DMS79 treated with DMSO at 0.1 percent for 48 hours (cell line): ENCODE measurements at regions not wholly inside any gene's neighbourhood (a gene's known extent, or its start where the extent isn't known, plus 50 kb on each side); places are given as distances from the start of the nearest gene placed in this dataset.

Experiments used
- DNase-seq: peaks from one replicate; lab custom pipeline; 2025; lab: John Stamatoyannopoulos, UW

DNA sequence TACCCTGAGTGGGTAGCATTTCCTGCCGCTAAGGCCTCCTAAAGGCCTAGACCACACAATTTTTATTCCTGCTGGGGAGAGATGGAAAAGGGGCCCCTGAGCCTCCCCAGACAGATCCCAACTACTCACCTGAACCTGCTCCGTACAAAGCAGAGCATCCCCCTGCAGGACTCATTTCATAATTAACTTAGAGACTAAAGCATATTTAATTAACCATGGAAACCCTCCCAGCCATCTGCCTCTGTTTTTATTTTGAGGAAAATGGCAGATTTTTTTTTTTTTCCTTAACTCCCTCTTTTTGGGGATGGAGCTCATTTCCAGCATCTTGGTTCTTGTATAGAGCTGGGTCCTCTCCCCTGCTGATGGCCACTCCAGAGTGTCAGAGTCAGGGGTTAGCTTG, 96.5 kb upstream of the CRHR1 start:
- DNase-seq = no peak

DNA sequence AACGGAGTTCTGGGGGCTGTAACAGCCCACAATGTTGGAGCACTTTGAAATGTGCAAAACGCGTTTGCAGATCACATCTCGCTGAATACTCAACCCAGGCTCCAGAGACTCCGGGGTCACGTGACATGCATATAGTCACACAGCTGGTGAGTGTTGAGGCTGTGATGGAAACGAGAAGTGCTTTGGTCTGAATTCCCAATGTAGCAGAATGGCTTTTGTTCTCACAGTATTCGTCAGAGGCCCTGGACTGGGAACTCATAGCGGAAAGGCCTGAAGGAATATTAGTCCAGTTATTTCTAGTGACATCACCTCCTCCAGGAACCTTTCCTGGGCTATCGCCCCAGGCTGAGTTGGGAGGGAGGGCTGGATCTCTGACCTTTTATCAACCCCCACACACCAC, 95.8 kb upstream of the CRHR1 start:
- no peak for DNase-seq

DNA sequence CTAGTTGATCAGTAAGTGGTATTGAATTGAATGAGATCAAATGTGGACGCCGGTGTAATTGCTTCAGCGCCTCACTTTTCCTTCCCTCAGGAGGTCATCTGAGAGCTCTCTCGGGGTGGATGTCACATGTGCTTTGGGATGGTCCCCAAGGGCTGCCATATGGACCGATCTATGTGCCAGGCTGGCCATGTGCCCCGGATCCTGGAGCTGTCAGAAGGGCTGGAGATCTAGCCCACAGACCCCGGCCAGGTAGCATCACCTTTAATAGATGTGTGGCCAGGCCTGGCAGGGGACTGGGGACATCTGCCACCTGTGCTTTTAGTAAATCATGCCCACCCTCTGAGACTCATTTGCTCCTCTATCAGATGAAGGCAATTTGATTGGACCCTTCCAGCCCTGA, 95.3 kb upstream of the CRHR1 start:
- DNase-seq = no peak

DNA sequence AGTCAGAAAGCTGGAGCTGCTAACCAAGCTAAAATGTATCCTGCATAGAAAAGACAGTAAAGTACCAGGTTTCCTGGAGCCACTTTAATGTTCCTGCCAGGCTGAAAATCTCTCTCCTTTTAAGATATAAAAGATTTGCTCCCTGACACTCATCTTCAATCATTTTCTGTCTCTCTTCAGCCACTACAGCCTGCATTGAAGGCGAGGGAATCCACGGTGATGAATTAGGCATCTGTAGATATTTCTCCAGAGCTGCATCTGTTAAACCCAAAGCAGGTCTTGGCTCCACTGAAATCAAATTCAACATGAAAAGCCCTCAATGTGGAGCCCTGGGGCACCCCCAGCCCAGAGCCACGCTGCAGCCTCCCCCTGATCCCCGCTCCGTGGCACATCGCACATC, 94.7 kb upstream of the CRHR1 start:
- no peak for DNase-seq

DNA sequence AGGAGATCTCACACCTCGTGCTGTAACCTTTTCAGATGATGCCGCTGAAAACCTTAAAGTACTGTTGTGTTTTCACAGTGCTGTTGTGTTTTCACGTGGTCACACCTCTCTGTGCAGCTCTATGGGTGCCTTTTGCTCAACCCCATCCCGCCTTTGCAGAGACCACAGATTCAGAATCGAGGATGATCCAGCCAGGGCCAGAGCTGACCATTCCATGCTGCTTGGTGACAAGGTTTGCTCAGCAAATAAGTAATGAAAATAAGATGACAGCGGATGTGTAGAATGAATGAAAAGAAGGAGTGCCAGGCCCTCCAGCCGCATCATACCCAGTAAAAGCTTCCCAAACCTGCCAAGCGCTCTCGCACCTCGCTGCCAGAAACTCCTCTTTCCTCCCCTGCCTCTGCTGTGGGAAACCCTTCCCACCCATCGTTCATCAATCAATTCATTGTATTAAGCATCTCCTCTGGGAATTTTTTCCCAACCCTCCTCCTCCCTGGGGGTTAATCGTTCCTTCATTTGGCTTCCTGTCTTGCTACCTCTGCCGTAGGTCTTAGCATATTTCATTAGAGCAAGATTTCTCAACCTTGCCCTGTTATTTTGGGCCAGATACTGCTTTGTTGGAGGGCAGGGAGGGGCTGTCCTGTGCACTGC, 93.4 kb upstream of the CRHR1 start:
- no peak for DNase-seq

DNA sequence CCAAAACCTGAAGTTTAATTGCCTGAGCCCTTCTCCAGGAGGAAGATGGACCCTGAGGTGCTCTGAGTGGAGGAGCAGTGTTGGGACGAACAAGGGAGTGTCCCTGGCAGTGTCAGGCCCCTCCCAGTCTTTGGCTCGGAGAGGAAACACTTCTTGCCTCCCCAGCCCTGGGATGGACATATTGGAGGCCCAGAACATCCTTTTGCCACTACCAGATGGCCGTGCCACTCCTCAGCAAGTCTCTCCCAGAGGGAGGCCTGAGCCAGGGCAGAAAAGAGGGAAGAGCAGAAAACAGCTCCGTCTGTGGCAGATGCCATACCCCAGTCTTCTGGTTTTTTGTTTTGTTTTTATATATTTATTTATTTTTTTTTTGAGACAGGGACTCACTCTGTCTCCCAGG, 91.5 kb upstream of the CRHR1 start:
- DNase-seq = no peak

DNA sequence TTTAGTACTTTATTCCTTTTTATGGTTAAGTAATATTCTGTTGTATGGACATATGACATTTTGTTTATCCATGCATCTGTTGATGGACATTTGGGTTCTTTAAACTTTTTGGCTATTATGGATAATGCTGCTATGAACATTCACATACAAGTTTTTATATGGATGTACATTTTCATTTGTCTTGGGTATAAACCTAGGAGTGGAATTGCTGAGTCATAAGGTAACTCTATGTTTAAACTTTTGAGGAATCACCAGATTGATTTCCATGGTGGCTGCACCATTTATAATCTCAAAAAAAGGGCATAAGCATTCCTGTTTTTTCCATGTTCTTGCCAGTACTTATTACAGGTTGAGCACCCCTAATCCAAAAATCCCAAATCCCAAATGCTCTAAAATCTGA, 90.3 kb upstream of the CRHR1 start:
- no peak for DNase-seq

DNA sequence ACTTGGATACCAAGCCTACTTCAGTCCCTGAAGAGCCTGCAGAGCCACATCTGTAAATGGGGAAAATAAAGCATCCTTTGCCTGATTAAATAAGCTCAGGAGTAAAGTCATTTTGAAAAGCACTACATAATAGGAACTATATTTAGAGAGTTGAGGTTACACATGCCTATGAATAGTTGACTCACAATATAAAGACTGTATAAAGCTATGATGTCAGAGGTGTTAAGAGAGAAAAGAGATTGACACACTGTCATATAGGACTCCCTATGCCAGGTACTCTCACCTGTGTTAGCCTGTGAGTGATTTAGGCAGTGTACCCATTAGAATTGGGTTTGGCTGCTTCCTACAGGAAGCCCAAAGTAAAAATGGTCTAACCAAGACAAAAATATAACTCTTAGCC, 87.7 kb upstream of the CRHR1 start:
- no peak for DNase-seq

DNA sequence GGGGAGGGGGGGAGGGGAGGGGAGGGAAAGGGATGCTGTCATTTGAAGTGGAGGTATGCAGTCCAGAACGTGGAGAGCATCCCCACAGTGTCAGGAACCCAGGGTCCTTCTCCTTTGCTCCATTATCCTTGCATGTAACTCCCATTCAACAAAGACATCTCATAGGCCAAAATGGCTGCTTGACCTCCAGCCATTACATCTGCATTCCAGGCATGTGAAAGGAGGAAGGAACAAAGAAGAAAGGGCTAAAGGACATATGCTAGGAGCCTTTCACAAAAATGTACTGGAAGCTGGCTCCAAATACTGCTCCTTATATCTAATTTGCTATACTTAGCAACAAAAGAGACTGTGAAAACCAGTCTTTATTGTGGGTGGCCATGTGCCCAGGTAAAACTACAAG, 87.0 kb upstream of the CRHR1 start:
- no peak for DNase-seq

DNA sequence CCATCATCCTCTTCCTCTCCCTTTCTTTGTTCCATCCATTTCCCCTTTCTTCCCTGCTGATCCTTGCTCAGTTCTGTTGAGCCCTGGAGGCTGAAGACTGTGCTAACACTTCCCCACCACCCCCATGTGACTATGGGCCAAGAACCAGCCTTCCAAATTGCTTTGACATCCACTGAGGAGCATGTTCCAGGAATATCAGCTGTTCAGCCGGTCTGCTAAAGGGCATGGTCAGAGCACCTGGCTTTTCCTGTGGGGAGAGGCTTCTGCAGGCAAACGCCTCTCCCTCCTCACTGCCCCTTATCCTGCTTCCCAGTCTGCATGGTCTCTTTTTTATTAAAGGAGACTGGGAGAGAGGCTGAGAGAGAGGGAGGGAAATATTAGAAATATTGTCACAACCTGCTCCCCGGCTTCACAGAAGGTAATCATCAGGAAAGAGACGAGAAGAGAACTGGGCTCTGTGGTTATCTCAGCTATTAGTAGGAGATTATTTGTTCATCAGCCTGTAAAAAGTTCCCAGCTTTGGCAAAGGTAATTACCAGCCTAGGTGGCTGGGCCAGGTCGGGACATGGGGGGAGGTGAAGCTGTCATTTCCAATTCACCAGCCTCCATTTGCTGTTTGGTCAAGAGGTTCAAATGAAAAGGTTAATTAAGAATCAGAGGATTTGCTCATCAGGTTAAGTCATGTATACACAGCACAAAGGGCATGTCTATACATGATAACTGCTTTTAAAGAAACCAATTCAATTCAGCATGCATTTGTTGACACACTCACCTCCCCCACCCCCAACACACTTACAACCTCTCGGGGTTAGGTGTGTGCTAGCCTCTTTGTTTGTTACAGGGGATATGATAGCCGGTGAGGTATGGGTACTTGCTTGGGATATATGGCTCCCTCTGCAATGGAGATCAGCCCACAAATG, 83.7 kb upstream of the CRHR1 start:
- DNase-seq = peak; percentile 94

DNA sequence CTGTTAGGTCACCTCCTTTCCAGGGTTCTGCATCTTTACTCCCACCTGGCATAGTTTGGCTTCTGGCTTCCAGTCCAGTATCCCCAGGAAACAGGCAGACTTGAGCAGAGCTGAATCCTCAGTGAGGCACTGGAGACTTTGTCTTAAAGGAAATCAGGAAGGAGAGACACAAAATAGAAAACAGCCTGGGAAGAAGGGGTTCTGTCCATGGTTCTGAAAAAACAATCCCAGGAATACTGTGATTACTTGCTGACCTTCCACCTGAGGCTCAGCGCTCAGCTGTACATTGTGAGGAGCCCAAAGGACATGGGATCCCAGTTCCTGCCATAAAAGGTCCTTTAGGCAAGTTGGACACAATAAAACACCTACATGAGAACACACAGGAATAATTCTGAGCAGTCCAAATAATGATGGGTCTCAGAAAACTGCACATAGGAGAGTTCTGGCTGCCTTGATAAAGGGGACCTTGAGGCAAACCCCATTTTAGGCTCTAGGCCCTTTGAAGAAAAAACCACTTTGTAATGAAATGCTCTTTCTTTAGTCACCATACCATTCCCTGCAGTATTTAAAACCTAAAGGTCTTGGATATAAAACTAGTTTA, 81.4 kb upstream of the CRHR1 start:
- no peak for DNase-seq

DNA sequence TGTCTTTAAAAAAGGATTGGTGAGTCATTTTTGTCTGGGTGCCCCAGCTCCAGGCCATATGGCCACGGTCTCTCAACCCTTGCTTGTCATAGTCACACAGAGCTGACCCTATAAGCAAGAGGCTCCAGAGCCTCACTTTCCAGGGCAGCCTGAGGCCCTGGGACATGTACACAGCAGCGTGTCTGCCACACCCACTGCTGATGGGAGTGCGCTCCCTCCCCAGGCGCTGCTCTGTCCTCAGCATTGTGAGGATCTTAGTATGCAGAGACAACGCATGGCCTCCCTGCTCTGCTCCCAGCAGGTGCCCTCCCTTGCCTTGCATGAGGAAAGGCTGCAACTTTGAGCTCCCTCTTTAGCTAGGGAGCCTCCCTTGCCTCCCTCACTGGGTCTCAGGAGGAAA, 80.8 kb upstream of the CRHR1 start:
- DNase-seq = no peak

DNA sequence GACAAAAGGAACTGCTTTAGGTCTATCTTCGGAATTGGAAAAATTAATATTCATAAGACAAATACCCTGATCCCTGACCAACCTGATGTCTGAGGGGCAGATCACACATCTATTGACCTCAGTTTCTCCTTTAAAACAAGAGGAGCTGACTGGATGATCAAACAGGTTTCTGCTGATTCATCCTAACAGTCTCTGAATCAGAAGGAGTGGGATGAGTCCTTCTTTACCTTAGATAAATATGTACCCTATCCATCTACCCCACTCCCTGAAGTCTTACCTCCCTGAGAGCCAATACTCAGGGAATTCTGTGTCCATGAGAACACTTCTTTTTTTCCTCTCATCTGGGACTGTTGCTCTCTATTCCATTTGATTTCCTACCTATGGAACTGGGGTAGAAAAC, 80.3 kb upstream of the CRHR1 start:
- no peak for DNase-seq

DNA sequence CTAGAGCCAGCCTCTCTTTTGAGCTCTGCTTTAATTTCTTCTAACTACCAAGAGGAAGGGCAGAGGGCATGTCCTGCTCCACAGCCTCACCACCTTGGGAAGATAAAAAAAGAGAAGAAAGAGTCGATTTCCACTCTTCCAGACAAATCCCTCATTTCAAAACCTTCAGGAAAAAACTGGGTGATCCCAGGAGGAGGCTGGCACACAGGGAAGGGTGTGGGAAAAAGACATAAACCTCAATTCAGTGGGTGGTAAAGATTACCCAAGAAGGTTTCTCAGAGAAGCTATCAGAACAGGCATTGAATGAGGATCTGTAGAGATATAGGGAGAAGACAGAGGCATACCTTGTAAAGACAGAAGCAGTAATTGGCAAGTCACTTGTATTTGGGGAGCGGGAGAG, 79.9 kb upstream of the CRHR1 start:
- DNase-seq = no peak

DNA sequence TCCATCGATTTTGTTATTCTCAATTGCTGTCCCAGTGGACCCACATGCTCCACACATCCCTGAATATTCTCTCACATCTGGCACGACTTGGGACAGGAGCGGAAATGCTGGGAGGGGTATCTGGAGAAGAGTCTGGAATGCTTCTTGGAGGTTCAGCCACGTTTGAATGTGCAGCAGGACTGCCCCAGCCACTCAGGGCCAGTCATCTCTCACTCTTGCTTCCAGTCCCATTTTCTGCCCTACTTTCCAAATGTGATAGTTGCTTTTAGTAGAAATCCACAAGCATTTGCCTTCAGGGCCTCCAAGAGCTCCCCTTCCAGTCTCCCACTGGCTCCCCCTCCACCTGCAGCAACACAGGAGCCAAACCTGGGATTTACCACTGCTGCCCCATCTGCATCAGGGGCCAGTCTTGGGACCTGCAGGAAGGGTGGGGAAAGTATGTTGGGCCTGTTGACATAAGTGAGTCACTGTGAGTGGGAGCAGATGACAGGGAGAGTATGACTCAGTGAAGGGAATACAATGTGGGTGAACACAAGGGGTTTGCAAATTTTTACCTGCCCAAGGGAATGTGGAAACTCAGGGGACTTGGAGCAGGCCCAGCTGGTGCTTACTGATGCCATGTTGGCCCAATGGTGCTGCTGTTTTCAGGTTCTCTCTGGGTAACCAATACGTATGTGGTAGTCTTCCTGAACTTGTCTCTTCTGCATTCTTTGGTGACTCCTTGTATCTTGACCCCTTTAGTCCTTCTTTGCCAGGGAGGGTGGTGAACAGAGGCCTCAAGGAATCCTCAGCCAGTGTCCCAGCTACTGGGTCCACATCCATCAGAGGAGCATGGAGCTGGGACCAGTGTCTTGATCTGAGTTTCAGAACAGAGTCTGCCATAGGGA, 78.8 kb upstream of the CRHR1 start:
- DNase-seq = no peak

DNA sequence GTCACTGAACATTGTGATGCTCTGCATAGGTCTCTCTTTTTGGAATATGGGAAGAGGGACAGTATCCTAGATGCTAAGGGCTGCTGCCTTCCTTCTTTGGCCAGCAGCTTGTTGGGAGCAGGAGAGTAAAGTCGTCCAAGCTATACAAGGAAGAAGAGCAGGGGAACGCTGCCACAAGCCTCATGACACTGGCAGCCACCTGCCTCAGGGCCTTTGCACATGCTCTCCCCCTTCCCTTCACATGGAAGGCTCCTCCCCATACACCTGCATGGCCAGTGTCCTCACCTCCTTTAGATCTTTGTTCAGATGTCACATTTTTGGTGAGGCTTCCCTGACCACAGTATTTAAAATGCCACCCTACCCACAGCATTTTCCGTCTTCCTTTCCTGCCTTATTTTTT, 78.1 kb upstream of the CRHR1 start:
- no peak for DNase-seq

DNA sequence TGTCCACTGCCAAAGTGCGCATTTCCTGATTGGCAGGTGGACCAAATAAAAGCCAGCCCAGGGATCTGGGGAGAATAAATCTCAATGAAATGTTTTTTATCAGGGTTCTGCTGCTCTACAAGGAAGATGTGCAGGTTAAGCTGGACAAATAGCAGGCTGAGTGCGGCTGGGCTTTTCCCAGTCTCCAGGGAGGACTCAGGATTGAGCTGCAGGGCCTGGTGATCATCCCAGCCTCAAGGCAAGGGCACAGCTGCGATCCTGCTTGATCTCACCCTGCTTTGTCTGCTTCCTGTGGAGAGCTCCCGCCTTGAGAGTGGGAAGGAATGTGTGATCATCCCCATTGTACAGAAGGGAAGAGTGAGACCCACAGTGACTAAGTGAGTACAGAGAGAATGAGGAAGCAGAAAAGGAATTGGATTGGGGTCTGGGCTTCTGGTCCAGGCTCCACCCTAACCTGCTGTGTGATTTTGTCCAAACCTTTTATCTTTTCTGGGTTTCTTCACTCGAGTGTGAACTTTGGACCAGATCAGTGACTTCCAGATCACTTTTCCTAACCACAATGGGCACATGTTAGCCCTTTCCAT, 75.3 kb upstream of the CRHR1 start:
- DNase-seq = no peak

DNA sequence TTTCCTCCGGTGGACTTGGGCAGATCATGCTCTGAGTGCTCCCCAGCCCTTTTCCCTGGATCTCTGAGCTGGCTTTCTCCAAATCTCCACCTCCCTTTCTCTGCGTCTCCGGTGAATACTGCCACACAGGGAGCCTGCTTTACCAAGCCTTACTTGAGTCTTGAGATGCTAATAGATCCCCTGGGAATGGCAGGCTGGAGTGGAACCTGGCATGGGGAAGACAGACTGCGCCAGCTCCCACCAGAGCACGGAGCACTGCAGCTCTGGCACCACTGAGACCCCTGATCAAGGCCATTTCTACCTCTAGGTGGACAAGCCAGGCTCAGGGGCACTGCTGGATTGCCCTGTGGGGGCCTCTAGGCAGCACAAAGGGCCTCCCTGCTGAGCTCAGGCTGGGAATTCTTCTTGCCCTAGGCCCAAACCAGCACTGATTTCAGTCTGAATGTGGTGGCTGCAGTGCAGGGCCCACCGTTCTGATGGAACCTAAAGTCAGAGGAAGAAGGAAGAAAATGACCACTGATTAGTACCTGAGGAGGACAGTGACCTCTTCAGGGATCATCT, 74.3 kb upstream of the CRHR1 start:
- DNase-seq = no peak

DNA sequence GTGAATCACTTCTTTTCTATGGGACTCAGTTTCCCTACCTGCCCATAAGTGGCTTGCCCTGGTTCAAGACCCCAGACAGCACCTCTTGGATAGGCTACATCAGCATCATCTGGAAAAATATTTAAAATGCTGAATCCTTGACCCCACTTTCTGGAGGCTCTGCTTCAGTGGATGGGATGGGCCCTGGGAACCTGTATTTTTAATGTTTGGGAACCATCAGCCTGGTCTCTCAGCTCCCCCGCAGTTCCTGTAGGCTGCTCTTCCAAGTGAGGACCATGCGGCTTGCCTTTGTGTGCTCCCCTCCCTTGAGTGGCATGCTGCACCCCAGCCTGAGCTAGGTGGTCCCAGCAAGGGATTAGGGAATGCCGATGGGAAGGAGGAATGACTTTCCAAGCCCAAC, 68.3 kb upstream of the CRHR1 start:
- no peak for DNase-seq

DNA sequence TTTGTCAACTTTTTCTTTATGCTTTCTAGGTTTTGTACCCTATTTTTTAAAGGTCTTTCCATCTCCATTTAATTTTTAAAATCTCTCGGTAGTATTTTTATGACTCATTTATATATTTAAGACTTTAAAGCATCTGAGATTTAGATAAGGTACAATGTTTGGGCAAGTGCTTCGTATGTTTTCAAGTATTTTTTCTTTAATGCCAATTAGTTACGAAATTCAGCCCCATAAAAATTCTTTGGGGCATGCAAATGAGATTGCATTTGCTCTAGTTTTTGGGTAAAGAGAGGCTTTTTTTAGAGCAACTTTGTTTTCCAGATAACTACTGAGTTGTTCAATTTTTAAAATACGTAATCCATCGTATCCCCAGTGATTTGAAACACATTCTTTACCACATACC, 65.3 kb upstream of the CRHR1 start:
- DNase-seq = no peak

DNA sequence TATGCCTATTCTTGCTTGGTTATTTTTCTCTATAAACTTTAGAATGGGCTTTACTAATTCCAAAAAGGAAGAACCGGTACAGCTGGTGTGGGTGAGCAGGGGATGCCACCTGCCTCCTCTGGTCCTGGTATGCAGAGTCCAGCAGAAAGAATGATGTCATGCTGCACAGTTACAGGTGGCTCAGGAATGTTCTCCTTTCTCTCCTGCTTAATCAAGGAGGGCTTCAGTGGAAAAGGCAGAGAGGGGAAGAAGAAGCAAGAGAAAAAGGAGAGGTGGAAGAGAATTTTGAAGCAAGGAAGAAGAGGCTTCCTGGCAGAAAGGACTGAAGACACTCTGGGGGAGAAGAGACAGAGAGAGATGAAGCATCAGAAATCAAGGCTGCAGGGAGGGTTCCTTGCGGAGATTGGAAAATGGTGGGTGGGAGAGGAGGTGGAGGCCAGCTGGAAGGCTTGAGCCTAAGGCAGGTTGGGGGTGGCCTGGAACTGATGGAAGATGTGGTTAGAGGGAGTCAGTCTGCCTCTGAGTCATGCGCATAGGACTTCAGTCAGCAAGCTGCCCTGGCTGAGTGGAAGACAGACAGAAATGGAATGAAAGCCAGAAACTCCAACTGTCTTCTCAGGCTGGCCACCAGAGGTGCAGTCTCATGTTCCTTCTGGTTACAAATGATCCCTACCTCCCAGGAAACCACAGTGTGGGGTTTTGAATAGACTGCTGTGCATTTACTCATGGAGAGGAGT, 64.6 kb upstream of the CRHR1 start:
- no peak for DNase-seq
